Neural progenitor cell (in vitro differentiated cells): ENCODE measurements at regions not wholly inside any gene's neighbourhood (a gene's known extent, or its start where the extent isn't known, plus 50 kb on each side); places are given as distances from the start of the nearest gene placed in this dataset.

ENCODE experiments used
- CTCF ChIP-seq: fragments of 200-600 bp; sonication (generic); IDR thresholded peaks from 2 replicates; pipeline ENCODE4 v1.5.1; 2017; ENCODE audit warnings: antibody characterized with exemption, mild to moderate bottlenecking
- EZH2 ChIP-seq: fragments of 200-600 bp; sonication (generic); IDR thresholded peaks from 2 replicates; pipeline ENCODE4 v1.6.1; 2017; ENCODE audit warnings: antibody characterized with exemption, mild to moderate bottlenecking, moderate library complexity

- TF ChIP-seq CTCF, result no peak
- no peak for TF ChIP-seq EZH2
These were observed 64.8 kb upstream of the HELT start for GRCh38 chr4:184953421-184953945.
